ENCODE measurements at regions not wholly inside any gene's neighbourhood (a gene's known extent, or its start where the extent isn't known, plus 50 kb on each side); places are given as distances from the start of the nearest gene placed in this dataset.

DNA sequence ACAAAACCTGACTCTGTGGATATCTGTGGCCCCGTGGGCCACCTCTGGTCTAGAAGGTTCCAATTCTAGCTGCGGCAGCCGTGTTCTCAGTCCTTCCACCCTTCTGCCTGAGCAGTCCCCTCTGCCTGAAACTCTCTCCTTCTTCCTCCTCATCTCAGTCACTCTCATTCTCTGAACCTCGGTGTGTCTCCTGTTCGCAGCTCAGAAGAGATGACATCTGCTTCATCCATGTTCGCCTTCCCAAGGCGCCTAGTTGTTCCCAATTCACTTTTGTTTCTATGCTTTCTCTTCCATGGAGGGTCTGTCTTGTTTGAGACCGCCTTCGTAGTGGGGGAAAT is 95.5 kb downstream of the CEBPB start:
- DNase-seq (ENCODE audit: low spot score, unreplicated experiment) = no peak
- Mint-ChIP-seq H3K4me1 (ENCODE audit: low read depth) (no peaks in the 10 kb centered on the region), H3K4me3 (ENCODE audit: low read depth) (no peak overlapping the region), H3K27ac (no peak overlapping the region), H3K36me3 (ENCODE audit: insufficient read depth) (no peaks in the 10 kb centered on the region), H3K27me3 (peaks cover 22% of the 10 kb centered on the region), H3K9me3 (ENCODE audit: low read depth) (no peaks in the 10 kb centered on the region)
- TF ChIP-seq, protein P1, sequence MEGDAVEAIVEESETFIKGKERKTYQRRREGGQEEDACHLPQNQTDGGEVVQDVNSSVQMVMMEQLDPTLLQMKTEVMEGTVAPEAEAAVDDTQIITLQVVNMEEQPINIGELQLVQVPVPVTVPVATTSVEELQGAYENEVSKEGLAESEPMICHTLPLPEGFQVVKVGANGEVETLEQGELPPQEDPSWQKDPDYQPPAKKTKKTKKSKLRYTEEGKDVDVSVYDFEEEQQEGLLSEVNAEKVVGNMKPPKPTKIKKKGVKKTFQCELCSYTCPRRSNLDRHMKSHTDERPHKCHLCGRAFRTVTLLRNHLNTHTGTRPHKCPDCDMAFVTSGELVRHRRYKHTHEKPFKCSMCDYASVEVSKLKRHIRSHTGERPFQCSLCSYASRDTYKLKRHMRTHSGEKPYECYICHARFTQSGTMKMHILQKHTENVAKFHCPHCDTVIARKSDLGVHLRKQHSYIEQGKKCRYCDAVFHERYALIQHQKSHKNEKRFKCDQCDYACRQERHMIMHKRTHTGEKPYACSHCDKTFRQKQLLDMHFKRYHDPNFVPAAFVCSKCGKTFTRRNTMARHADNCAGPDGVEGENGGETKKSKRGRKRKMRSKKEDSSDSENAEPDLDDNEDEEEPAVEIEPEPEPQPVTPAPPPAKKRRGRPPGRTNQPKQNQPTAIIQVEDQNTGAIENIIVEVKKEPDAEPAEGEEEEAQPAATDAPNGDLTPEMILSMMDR (IDR thresholded peaks at IDR 0.05; ENCODE audit: unreplicated experiment) = no peak

DNA sequence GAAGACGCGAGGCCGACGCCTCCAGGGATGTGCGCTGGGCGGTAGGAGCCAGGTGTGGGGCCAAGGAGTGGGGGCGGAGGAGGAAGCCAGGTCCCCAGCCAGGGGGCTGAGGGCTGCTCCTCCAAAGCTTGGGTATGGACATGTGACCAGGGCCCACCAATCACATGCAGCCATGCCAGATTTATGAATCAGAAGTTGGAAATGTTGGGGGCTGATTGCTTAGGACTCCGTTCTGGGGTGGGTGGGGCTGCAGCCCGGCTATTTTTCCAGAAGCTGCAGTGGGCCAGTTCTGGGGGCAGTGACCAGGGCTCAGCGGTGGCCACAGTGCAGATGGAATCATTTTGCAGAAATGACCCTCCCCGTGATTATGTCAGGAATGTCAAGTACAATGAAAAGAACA is 96.0 kb downstream of the CEBPB start:
- no peaks in the 10 kb centered on the region for H3K4me1 Mint-ChIP-seq (ENCODE audit: low read depth)

DNA sequence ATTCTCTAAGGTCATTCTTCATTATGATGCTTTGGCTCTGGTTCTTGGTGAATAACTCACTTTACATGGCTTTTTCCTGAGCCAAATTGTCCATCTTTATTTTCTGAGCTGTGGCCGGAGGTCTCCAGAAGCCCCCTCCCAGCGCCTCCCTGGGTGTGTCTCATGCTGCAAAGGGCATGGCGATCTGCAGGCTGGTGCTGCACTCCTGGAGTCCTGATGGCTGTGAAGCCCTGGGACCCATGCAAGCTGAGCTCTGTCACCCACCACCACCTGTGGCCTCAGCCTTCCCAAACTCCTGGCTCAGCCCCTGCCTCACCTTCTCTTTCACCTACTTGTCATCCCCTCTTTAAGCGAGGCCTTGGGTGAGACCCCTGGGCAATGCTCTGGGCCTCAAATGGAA is 96.9 kb downstream of the CEBPB start:
- H3K4me1 Mint-ChIP-seq (ENCODE audit: low read depth) = no peaks in the 10 kb centered on the region
- H3K36me3 Mint-ChIP-seq (ENCODE audit: insufficient read depth) = no peaks in the 10 kb centered on the region
- no peak overlapping the region for H3K4me3 Mint-ChIP-seq (ENCODE audit: low read depth)
- no peak overlapping the region for H3K27ac Mint-ChIP-seq
- TF ChIP-seq, protein P1 (IDR thresholded peaks at IDR 0.05; ENCODE audit: unreplicated experiment) = no peak
- DNase-seq (ENCODE audit: low spot score, unreplicated experiment) = no peak
- peaks cover 22% of the 10 kb centered on the region for H3K27me3 Mint-ChIP-seq
- H3K9me3 Mint-ChIP-seq (ENCODE audit: low read depth) = no peaks in the 10 kb centered on the region

More for the DNA sequence above, 96.0 kb downstream of the CEBPB start:
- Mint-ChIP-seq H3K9me3 (ENCODE audit: low read depth) (no peaks in the 10 kb centered on the region), H3K27me3 (peaks cover 22% of the 10 kb centered on the region), H3K4me3 (ENCODE audit: low read depth) (no peak overlapping the region), H3K36me3 (ENCODE audit: insufficient read depth) (no peaks in the 10 kb centered on the region), H3K27ac (no peak overlapping the region)
- TF ChIP-seq, protein P1 (IDR thresholded peaks at IDR 0.05; ENCODE audit: unreplicated experiment) = no peak
- no peak for DNase-seq (ENCODE audit: low spot score, unreplicated experiment)

DNA sequence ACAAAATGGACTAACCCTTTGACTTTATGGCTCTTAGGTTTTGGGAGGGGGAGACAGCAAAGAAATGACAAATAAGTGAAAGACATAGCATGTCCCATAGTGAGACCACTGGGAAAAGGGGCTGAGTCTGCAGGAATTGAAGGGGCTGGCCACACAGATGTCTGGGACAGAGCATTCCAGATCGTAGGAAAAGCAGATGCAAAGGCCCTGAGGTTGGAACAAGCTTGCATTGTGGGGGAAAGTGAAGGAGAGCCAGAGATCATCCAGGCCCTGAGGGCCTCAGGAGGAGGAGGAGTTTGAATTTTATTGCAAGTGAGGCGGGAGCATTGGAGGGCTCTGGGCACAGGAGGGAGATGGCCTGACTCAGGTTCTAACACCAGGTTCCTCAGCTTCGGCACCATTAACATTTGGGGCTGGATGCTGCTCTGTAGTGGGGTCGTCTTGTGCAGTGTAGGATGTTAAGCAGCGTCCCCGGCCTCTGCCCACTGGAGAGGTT is 97.5 kb downstream of the CEBPB start:
- Mint-ChIP-seq H3K27me3 (peaks cover 17% of the 10 kb centered on the region), H3K27ac (no peak overlapping the region), H3K4me1 (ENCODE audit: low read depth) (no peaks in the 10 kb centered on the region), H3K9me3 (ENCODE audit: low read depth) (no peaks in the 10 kb centered on the region), H3K4me3 (ENCODE audit: low read depth) (no peak overlapping the region), H3K36me3 (ENCODE audit: insufficient read depth) (no peaks in the 10 kb centered on the region)
- no peak for DNase-seq (ENCODE audit: low spot score, unreplicated experiment)
- TF ChIP-seq, protein P1 (IDR thresholded peaks at IDR 0.05; ENCODE audit: unreplicated experiment) = no peak

DNA sequence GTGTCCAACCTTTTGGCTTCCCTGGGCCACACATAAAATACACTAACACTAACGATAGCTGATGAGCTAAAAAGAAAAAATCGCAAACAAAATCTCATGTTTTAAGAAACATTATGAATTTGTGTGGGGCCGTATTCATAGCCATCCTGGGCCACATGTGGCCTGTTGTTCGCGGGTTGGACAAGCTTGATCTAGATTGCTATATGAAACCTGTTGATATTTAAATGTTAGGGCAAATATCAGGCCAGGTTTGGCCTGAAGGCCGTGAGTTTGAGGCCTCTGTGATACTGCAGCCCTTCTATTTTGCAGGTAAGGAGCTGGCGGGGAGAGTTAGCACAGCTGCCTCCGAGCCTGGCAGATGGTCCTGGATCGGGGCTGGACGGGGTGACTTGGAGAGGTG is 99.0 kb downstream of the CEBPB start:
- H3K27ac Mint-ChIP-seq = no peak overlapping the region
- TF ChIP-seq, protein P1 (IDR thresholded peaks at IDR 0.05; ENCODE audit: unreplicated experiment) = no peak
- peaks cover 12% of the 10 kb centered on the region for H3K27me3 Mint-ChIP-seq
- H3K9me3 Mint-ChIP-seq (ENCODE audit: low read depth) = no peaks in the 10 kb centered on the region
- no peaks in the 10 kb centered on the region for H3K36me3 Mint-ChIP-seq (ENCODE audit: insufficient read depth)
- no peak for DNase-seq (ENCODE audit: low spot score, unreplicated experiment)
- no peak overlapping the region for H3K4me3 Mint-ChIP-seq (ENCODE audit: low read depth)
- no peaks in the 10 kb centered on the region for H3K4me1 Mint-ChIP-seq (ENCODE audit: low read depth)

All from progenitor cell of endocrine pancreas (in vitro differentiated cells).